ENCODE measurements at regions not wholly inside any gene's neighbourhood (a gene's known extent, or its start where the extent isn't known, plus 50 kb on each side); places are given as distances from the start of the nearest gene placed in this dataset.
"Not testable (repeated sequence)": the region's sequence is repeated elsewhere in the genome, so short reads cannot be mapped to it uniquely, and the experiment has no call there.

DNA sequence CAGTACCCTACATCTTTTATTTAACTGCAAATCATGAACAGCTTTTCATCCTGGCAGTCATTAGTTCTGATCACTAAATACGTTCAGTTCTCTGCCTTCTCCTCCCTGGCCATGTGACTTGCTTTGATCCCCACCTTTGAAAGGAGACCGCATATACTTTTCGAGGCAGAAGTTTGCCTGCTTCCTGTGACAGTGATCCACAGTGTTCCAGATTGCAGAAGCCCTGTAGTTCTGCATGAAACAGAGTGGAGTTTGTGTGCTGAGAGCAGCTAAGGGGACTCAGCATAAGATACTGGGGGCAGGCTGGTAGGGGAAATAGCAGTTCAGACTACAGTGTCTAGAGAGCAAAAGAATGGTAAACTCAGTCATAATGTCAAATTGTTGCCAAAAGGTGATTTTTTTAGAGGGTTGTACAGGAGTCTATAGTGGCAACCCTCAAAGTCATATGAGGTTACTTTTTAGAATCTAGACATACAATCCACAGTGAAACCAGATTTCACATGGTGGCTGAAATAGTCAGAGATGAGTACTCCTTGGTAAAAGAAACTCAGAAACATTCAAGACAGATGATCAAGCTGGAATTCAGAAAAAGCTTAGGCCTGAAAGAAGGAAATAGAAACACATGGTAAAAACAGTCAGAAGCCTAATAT is 1800.4 kb upstream of the CELF4 start:
- DNase-seq (ENCODE audit: low read depth), result no peak

DNA sequence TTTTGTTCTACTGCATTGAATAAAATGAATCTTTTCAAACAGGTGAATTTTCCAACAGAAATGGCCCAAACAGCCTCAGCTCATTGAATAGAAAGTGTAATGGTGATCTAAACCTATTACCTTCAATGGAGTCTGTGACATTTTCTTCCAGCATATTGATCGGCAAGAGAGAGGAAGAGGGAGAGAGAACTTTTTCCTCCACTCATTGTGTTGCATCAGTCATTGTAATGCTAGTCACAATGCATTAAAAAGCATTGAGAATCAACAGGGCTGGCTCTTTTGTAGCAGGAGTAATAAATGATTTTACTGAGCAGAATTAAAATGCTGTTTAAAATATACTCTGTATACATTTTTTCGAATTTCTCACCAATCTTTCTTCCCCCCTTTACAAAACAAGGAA is 1794.5 kb upstream of the CELF4 start:
- no peak for DNase-seq (ENCODE audit: low read depth)

DNA sequence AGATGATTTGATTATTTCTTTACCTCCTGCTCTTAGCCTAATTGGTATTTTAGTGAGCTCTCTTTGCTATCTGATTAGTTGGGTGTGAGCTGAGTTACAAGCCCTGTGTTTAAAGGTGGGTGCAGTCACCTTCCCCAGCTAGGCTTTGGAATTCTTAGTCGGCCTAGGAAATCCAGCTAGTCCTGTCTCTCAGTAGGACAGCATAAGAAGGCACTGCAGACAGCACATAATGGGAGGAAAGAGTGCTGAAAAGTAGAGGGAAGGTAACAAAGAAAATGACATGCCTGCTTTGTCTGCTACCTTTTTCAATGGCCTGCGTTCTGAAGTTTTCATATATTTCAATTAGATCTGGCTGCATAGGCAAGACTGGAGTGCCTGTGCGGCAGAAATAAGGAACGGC is 1794.0 kb upstream of the CELF4 start:
- no peak for DNase-seq (ENCODE audit: low read depth)

DNA sequence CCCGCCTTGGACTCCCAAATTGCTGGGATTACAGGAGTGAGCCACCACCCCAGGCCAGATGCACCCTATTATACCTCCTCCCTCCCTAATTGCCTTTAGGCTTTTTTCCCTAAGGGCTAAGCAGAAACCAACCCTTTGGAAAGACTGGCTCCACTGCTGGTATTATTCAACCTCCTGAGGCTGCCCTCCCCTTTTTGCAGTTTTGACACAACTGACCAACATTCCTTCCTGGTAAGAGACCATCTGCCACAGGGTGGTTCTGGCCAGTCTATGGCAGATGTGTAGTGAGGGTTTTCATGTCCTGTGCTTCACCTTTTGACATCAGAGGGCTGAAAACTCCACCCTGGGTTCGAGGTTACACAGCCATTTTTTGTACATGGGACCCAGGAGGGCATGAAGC is 1785.3 kb upstream of the CELF4 start:
- no peak for DNase-seq (ENCODE audit: low read depth)

DNA sequence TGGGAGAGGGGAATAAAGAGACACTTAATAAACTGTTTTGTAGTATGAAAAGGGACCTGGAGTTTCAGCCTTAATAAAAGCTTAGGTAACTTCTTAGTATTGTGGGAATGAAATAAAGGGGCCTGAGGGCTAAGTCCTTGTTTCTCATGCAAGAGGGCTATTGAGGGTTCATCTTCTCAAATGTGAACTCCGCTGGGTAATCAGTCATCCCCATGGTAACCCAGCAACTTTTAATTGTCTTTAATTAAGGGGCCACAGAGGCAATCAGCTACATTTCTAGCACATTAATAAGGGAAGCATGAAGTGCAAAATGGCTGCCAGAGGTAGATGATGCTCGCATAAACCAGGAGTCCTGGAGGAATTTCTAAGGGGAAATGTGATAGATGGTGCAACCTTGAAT is 1784.2 kb upstream of the CELF4 start:
- DNase-seq (ENCODE audit: low read depth), result no peak

DNA sequence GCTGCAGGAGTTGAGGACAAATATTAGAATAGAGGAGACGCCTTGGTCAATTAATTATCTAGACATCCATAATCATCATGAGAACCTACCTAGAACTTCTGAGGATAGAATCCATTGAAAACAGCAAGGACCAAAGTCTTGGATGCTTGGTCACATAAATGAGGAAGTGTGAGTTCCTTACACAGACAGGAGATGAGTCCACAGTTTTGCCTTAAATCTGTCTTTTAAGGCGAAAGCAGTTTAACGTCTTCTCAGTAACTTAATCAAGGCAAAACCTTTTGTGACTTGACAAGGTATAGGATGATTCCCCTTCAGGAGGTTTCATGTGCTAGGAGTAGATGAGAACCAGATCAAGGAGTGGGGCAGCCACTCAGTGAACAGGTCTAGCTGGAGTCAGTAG is 1783.2 kb upstream of the CELF4 start:
- DNase-seq (ENCODE audit: low read depth), result no peak

DNA sequence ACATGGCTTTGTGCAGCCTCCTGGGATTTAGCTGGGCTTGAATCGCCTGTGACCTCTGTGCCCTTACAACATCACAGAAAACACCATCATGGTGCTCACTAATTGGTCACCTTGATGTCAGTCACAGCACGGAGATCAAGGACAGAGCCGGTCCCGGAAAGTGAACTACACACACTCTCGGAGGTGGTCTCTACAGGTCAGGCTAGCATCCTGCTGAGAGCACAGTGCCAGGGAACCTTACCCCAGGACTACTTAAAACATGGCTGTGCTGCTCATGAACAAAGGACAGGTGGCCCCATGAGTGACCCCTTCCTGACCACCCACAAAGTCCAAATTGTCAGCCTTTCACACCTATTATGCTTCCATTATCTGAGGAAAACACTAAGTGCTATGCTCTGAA is 1782.1 kb upstream of the CELF4 start:
- no peak for DNase-seq (ENCODE audit: low read depth)

DNA sequence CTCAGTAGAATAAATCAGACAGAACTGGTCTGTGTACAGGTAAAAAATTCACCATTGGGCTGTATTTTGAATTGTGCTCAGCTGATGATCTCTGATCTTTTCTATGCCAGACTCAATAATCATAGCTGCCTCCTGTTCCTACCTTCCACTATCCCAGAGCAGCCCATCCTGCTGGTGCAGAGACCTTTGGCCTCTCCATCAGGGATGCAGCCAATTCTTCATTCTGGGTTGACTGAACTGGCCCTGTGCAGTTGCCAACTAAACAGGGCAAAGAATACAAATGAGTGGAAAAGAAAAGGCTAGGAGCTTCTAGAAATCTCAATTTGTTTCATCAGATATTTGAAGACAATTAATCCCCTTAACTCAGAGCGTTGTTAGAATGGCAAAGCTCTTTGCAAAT is 1781.3 kb upstream of the CELF4 start:
- DNase-seq (ENCODE audit: low read depth), result no peak

DNA sequence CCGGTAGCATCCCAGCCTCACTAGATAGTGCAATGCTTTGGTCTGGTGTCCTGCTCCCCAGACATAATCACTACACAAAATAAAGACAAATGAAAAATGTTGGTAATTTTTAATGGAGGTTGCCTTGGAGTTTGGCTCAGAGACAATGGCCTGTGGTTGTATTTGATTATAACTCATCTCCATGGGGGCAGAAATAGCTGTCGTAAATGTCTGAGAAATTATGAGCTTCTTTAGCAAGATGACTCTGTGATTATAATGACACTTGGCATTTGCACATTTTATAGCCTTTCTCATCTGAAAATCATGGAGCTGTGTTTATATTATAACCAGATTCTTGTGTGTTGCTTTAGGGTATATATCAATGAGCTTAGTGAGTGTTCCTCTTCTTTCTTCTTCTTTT is 1779.7 kb upstream of the CELF4 start:
- DNase-seq (ENCODE audit: low read depth), result no peak

DNA sequence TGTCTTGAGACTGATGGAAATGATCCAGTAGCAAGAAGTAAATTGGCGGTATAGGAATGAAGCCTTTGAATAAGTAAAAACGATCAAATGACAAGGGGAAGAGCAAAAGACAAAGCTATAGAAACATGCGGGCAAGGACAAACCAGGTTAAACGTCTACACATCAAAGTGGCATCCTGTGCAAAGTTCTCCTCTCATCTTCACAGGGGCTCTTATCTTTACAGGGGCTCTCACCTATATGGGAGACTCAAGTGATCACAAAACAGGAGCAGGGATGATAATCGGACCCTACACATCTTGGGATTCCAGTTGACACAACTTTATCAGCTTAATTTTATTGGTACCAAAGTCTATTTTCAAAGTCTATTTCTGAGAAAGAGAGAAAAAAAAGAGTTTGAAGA is 1778.9 kb upstream of the CELF4 start:
- DNase-seq (ENCODE audit: low read depth), result no peak

DNA sequence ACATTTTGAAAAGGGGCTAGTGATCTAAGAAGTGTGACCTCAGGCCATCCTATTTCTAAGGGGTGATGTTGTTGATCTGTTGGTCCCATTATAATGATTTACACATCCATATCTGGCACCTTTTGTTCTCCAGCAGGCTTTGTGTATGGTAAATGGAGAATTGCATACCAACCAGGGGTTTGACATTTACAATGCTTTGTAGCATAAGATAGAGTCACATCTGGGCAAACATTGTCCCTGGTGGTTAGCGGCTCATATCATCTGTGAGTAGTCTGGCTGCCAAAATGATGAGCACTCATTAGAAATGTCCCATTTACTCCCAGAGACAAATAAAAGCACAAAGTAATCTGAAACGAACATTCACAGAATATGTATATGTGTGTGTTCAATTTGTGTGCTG is 1775.5 kb upstream of the CELF4 start:
- DNase-seq (ENCODE audit: low read depth), result no peak

DNA sequence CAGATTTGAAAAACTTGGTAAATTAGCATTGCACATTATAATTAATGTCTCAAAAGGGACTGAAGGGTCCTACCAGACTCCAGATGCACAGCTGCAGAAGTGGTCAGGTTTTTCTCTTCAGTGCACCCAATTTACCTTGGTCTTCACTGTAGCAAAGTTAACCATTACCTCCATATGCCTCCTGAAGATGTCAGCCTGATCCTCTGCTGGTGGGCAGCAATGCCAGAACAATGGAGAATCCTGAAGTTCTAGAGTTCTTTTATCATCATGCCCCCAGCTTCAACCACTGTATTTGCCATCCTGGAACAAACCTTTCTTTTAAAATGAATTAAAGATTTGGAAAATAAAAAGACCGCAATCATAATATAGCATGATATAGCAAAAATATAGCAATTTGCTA is 1774.8 kb upstream of the CELF4 start:
- no peak for DNase-seq (ENCODE audit: low read depth)

DNA sequence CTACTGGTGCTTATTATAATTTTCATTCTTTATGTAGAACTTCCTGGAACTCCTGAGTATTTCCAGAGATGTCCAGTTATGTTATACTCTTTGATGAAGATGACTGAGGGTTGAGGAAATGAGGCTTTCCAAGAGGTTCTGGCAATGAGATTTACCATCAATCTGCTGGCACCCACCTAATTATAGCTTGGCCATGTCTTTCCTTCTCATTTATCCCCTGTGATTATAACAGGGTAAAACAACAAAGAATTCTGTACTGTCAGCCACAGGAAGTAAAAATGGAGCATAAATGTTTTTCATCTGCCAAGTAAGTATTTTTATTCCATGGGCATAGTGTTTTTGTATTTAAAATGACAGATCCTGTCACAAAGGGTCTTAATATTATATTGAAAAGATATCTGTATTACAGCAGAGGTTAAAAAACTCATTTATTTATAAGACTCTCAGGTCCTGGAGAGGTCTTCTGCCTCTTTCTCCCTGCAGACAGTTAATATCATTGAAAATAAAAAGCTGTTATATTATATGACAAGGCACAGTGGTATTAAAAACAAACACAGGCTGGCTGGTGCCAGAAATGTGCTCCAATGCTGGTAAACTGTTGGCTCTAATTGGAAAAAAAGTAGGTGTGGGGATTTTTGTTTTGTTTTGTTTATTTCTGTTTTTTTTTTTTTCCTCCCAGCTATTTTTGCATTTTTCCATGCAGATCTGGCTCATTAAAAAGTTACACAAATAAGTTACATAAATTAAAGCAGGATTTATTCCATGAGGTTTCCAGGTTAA is 1764.1 kb upstream of the CELF4 start:
- DNase-seq (ENCODE audit: low read depth), result no peak

DNA sequence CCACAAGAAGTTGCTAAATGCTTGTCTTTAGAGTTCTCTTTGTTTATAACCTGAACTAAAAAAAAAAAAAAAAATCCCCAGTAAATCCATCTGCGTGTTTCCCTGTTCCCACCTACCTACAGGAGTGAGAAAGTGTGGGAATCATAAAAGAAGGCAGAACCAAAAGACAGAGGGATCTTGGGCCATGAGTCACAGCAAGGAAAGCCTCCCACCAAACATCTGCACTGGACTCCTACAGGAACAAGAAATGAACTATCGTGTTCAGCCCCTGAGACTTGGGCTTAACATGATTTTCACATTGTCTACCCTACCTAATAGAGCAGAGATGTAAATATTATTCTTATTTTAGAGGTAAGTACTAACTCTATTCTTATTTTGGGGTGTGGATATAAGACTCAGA is 1761.2 kb upstream of the CELF4 start:
- no peak for DNase-seq (ENCODE audit: low read depth)

DNA sequence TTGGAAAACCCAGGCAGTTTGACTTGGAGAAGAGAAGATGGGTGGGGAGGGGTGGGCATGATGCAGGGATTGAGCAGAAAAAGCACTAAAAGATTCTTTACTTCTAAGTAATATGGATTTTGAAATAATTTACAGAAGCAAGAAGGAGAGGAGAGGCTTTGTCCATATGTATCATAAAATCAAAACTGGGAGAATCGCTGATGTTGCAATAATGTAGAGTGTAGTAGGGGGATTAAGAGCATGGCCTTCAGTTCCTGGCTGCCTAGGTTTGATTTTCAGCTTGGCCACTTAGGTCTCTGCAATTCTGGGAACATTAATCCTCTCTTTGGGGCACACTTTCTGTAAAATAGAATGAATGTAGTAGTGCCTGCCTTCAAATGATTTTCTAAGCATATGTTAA is 1760.4 kb upstream of the CELF4 start:
- no peak for DNase-seq (ENCODE audit: low read depth)

DNA sequence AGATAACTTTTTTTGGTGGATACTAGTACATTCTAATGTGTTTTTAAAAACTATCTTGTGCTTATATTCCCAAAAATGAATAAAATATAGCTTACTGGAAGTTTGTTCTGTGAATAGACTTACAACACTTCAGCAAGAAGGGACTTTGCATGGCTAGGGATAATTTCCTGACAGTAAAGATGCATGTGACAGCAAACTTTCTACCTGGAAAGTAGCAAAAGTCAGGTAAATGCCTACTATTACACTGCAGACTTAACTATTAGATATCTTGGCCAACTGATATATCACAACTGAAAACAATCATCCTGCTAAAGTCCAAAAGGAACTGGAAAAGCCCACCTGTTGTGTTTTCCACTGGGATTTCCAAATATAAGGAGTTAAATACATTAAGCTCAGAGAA is 1753.5 kb upstream of the CELF4 start:
- DNase-seq (ENCODE audit: low read depth), result no peak

DNA sequence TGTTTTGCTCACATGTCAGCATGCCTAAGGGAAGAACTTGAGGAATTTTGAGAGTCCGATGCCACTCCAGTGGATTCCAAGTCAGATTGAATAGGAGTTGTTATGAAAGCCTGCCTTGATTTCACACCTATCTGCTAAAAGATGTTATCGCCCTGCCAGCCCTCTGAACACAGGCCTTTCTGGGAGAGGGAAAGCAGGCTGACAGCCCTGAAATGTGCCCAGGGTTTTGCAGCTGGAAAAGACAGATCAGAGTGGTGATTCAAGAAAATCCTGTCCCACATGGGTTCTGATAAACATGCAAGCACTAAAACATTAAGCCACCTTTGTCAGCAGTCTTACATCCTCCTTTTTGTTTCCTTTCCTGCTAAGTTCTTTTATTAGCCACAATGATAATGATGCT is 1752.9 kb upstream of the CELF4 start:
- DNase-seq (ENCODE audit: low read depth), result no peak

DNA sequence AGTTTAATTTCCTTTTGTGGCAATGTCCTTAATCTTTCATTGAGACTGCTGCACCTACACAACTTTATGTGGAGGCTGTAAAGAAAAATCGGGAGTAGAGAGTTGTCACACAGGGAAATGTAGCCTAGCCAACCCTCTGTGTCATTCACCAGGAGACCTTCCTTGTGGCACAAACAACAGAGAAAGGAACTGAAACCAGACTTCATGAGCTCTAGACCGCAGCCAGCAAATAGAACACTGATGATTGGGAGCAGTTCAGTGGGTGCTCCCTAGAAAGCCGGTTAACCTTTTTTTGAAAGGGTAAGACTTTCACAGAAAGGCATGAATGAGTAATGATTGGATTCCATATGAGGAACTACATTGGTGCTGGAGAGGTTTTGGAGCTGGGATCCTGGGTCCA is 1752.4 kb upstream of the CELF4 start:
- no peak for DNase-seq (ENCODE audit: low read depth)

DNA sequence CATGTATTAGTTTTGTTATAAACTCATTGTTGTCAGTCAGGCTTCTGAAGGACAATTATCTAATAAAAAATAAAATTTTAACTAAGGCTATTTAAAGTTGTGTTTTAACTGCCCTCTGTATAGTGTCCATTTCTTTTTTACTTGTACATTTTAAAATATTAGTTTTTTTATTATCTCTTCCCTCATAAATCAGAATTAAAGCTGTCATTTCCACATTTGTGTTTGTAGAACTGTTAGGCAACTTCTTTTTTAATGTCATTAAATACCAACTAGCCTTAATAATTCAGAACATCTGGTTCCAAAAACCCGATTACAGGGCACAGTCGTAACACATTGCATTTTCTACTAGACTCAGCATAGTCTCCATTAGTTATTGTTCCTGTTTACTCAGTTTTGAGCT is 1749.0 kb upstream of the CELF4 start:
- DNase-seq (ENCODE audit: low read depth), result no peak

DNA sequence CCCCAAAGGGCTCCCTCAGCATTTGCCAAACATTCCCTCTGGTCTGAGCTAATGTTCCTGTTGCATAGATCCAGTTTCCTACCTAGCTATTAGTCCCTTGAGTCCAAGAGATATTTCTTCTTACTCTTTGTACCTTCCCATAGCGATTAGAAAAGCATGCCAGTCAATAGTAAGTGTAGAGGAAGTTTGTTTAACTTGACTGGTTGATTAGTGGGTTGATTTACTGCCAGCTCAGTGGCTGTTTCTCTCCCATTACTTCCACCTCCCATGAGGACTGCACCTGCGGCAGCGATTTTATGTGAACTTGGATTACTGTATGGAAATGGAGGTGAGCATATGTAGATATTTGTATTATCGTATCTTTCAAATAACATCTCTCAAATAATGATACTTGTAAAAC is 1748.4 kb upstream of the CELF4 start:
- DNase-seq (ENCODE audit: low read depth), result no peak

DNA sequence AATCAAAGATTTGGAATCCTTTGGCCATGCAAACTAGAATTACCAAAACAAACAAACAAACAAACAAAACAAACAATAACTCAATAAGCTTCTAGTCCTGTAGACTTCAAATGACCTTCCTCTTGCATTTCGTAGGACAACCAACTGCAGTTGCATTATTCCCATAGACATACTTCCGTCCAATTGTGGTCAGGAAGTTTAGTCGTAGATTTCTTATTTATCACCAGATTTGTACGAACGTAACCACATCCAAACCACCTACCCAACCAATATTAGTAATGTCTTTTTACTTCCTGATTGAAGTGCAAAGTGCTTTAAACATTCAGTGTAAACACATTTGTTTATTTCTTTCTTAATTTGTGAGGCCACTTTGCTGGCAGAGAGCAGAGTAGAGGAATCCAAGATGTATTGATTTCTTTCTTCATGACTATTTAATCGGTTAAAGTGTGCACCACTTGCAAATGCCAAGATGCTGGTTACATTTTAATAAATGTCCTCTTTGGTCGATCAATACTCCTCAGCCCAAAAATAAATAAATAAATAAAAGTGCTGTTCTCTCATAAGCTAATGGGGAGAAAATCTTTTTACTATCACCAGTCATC is 1745.6 kb upstream of the CELF4 start:
- no peak for DNase-seq (ENCODE audit: low read depth)

DNA sequence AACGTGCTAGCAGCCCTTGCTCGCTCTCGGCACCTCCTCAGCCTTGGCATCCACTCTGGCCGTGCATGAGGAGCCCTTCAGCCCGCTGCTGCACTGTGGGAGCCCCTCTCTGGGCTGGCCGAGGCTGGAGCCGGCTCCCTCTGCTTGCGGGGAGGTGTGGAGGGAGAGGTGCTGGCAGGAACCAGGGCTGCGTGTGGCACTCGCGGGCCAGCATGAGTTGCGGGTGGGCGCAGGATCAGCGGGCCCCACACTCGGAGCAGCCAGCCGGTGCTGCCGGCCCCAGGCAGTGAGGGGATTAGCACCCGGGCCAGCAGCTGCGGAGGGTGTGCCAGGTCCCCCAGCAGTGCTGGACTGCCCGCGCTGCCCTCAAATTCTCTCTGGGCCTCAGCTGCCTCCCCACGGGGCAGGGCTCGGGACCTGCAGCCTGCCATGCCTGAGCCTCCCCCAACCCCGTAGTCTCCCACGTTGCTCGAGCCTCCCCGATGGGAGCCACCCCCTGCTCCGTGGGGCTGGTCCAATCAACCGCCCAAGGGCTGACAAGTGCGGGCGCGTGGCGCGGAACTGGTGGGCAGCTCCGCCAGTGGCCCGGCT is 1743.4 kb upstream of the CELF4 start:
- not testable (repeated sequence) for DNase-seq (ENCODE audit: low read depth)

DNA sequence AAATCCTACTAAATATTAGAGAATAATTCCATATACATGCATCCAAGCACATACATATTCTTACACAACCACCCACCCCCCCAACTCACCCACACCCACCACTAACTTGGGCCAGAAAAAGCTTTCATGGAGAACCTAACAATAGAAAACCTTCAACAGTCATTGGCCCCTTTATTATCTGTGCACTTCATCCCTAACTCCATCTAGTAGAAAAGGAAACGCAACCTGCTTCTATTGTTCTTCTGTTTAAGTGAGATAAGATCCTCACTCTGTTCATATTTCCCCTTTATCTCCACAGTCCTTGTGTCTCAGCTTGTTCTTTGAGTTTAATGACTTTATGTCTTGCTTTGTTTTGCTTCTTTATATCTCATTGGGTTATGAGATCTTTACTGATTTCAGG is 1740.2 kb upstream of the CELF4 start:
- DNase-seq (ENCODE audit: low read depth), result no peak

Data from activated T-helper 9 cell treated with anti-CD3 and anti-CD28 coated beads, Interleukin-2, amount 50 U/mL, for 16 hours (primary cell).